ENCODE measurements at regions not wholly inside any gene's neighbourhood (a gene's known extent, or its start where the extent isn't known, plus 50 kb on each side); places are given as distances from the start of the nearest gene placed in this dataset.

DNA sequence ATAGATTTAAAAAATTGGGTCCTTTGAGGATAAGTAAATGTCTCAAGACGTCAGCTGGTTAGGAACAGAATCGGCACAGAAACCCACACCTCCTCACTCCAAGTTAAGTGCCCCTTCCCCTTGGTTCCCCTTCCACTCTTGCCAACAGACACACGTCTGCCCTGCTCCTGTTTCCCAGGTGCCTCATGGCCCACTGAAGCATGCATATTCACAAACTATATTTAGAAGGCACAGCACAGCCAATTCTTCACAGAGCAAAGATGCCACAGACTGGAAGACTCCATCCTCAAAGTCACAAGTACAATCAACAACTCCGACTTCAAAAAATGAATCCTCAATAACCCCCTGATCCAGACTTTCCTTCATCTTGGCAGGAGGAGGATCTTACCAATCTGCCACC, 295.4 kb upstream of the NR2F2 start:
- no peaks in the 10 kb centered on the region for H4K20me1 ChIP-seq (ENCODE audit: insufficient read depth)
- POLR2A ChIA-PET: no interaction called here
- H3K9me3 ChIP-seq: no peaks in the 10 kb centered on the region
- no peaks in the 10 kb centered on the region for H3K79me2 ChIP-seq (ENCODE audit: insufficient read depth)
- 12% methylated on average over 4 of the region's 4 CpGs for WGBS (ENCODE audit: low lambda C conversion rate)
- TF ChIP-seq NRF1 (IDR thresholded peaks at IDR 0.05; ENCODE audit: low read depth, low read length): no peak
- no peaks in the 10 kb centered on the region for H3K36me3 ChIP-seq (replicated peaks in 1 of 2; ENCODE audit: control insufficient read depth in 1 of 2, insufficient read depth in 2 of 2, low read length in 1 of 2)
- H3K9me2 ChIP-seq: no peaks in the 10 kb centered on the region
- no peak for DNase-seq
- H3K27me3 ChIP-seq (ENCODE audit: insufficient read depth): no peaks in the 10 kb centered on the region
- no peaks in the 10 kb centered on the region for H3K4me1 ChIP-seq (ENCODE audit: control insufficient read depth in 1 of 2, insufficient read depth in 2 of 2, low read depth in 1 of 2, low read length in 1 of 2)
- no peak overlapping the region for H3K9ac ChIP-seq
- H3K4me3 ChIP-seq (ENCODE audit: low read depth in 2 of 2, low read length in 1 of 2): no peak overlapping the region
- no peak overlapping the region for H2AFZ ChIP-seq (ENCODE audit: low read depth)
- CTCF ChIA-PET: no interaction called here
- H3F3A ChIP-seq (replicated peaks; ENCODE audit: insufficient read depth): no peaks in the 10 kb centered on the region
- H3K27ac ChIP-seq (ENCODE audit: low read depth in 2 of 2, low read length in 1 of 2): no peak overlapping the region
- H3K4me2 ChIP-seq: no peak overlapping the region

DNA sequence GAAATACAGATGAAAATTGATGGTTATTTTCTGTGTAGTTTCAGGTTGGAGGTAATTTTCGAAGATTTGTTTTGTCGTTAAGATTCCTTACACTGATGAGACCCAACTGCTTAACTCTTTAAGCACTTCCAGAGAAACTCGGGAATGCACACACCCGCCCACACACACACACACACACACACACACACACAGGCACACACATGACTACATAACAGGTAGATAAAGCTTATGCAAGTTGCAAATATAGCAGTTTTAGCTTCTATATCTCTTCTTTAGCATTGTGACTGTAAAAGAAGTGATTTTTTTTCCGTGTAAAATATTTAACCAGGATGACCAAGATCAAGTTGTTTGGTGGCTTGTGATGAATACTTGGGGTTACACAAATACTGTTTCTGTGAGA, 294.9 kb upstream of the NR2F2 start:
- H3K4me1 ChIP-seq (ENCODE audit: control insufficient read depth in 1 of 2, insufficient read depth in 2 of 2, low read depth in 1 of 2, low read length in 1 of 2): no peaks in the 10 kb centered on the region
- no peaks in the 10 kb centered on the region for H3K79me2 ChIP-seq (ENCODE audit: insufficient read depth)
- no peaks in the 10 kb centered on the region for H4K20me1 ChIP-seq (ENCODE audit: insufficient read depth)
- no peak for DNase-seq
- H3K9me3 ChIP-seq: no peaks in the 10 kb centered on the region
- TF ChIP-seq JUND (IDR thresholded peaks at IDR 0.05): no peak
- TF ChIP-seq, protein P1, sequence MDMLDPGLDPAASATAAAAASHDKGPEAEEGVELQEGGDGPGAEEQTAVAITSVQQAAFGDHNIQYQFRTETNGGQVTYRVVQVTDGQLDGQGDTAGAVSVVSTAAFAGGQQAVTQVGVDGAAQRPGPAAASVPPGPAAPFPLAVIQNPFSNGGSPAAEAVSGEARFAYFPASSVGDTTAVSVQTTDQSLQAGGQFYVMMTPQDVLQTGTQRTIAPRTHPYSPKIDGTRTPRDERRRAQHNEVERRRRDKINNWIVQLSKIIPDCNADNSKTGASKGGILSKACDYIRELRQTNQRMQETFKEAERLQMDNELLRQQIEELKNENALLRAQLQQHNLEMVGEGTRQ (IDR thresholded peaks at IDR 0.05; ENCODE audit: borderline replicate concordance, low read depth, low read length): no peak
- no peak overlapping the region for H3K27ac ChIP-seq (ENCODE audit: low read depth in 2 of 2, low read length in 1 of 2)
- ChIA-PET CTCF (no interaction called here), POLR2A (no interaction called here)
- H3F3A ChIP-seq (replicated peaks; ENCODE audit: insufficient read depth): no peaks in the 10 kb centered on the region
- H3K4me2 ChIP-seq: no peak overlapping the region
- no peak overlapping the region for H3K4me3 ChIP-seq (ENCODE audit: low read depth in 2 of 2, low read length in 1 of 2)
- WGBS (ENCODE audit: low lambda C conversion rate): 23% methylated on average over 5 of the region's 5 CpGs
- H2AFZ ChIP-seq (ENCODE audit: low read depth): no peak overlapping the region
- H3K9ac ChIP-seq: no peak overlapping the region
- H3K27me3 ChIP-seq (ENCODE audit: insufficient read depth): no peaks in the 10 kb centered on the region
- no peaks in the 10 kb centered on the region for H3K36me3 ChIP-seq (replicated peaks in 1 of 2; ENCODE audit: control insufficient read depth in 1 of 2, insufficient read depth in 2 of 2, low read length in 1 of 2)
- no peaks in the 10 kb centered on the region for H3K9me2 ChIP-seq

DNA sequence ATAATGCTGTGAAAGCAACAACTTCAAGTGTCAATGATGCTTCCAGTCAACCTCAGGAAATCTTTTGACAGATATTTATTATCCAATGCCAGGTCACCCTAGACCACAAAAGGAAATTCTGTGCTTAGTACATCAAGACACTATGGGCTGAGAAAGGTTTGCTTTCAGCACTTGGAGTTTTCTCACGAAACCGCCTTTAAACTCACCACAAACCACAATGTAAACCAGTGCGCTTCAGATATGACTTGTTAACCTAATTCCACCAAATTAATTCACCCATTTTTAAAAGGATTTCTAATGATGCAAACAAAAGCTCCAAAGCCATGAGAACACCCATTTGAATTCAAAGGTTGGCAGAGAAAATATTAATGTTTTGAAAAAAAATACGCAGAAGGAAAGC, 292.9 kb upstream of the NR2F2 start:
- ChIA-PET POLR2A (no interaction called here), CTCF (no interaction called here)
- H3K36me3 ChIP-seq (replicated peaks in 1 of 2; ENCODE audit: control insufficient read depth in 1 of 2, insufficient read depth in 2 of 2, low read length in 1 of 2): no peaks in the 10 kb centered on the region
- no peaks in the 10 kb centered on the region for H3K27me3 ChIP-seq (ENCODE audit: insufficient read depth)
- no peak for DNase-seq
- H3K4me2 ChIP-seq: no peak overlapping the region
- H3K4me3 ChIP-seq (ENCODE audit: low read depth in 2 of 2, low read length in 1 of 2): no peak overlapping the region
- H4K20me1 ChIP-seq (ENCODE audit: insufficient read depth): no peaks in the 10 kb centered on the region
- H2AFZ ChIP-seq (ENCODE audit: low read depth): no peak overlapping the region
- 60% methylated on average over 4 of the region's 4 CpGs for WGBS (ENCODE audit: low lambda C conversion rate)
- H3K9me2 ChIP-seq: no peaks in the 10 kb centered on the region
- H3K4me1 ChIP-seq (ENCODE audit: control insufficient read depth in 1 of 2, insufficient read depth in 2 of 2, low read depth in 1 of 2, low read length in 1 of 2): no peaks in the 10 kb centered on the region
- H3F3A ChIP-seq (replicated peaks; ENCODE audit: insufficient read depth): no peaks in the 10 kb centered on the region
- no peaks in the 10 kb centered on the region for H3K79me2 ChIP-seq (ENCODE audit: insufficient read depth)
- no peak overlapping the region for H3K27ac ChIP-seq (ENCODE audit: low read depth in 2 of 2, low read length in 1 of 2)
- H3K9ac ChIP-seq: no peak overlapping the region
- H3K9me3 ChIP-seq: no peaks in the 10 kb centered on the region
- no peak for TF ChIP-seq YY1 (IDR thresholded peaks at IDR 0.05; ENCODE audit: low read depth)
- TF ChIP-seq NFIC (IDR thresholded peaks at IDR 0.05; ENCODE audit: borderline replicate concordance): no peak
- no peak for TF ChIP-seq EP300 (IDR thresholded peaks at IDR 0.05; ENCODE audit: borderline replicate concordance in 1 of 2, low read depth in 1 of 2, low read length in 1 of 2)
- TF ChIP-seq, protein P2, sequence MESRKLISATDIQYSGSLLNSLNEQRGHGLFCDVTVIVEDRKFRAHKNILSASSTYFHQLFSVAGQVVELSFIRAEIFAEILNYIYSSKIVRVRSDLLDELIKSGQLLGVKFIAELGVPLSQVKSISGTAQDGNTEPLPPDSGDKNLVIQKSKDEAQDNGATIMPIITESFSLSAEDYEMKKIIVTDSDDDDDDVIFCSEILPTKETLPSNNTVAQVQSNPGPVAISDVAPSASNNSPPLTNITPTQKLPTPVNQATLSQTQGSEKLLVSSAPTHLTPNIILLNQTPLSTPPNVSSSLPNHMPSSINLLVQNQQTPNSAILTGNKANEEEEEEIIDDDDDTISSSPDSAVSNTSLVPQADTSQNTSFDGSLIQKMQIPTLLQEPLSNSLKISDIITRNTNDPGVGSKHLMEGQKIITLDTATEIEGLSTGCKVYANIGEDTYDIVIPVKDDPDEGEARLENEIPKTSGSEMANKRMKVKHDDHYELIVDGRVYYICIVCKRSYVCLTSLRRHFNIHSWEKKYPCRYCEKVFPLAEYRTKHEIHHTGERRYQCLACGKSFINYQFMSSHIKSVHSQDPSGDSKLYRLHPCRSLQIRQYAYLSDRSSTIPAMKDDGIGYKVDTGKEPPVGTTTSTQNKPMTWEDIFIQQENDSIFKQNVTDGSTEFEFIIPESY (IDR thresholded peaks at IDR 0.05; ENCODE audit: borderline replicate concordance, low read depth): no peak
- no peak for TF ChIP-seq JUND (IDR thresholded peaks at IDR 0.05)
- no peak for TF ChIP-seq NRF1 (IDR thresholded peaks at IDR 0.05; ENCODE audit: low read depth, low read length)
- no peak for TF ChIP-seq TAF1 (IDR thresholded peaks at IDR 0.05; ENCODE audit: borderline replicate concordance, low read depth, low read length)
- TF ChIP-seq, protein P3, sequence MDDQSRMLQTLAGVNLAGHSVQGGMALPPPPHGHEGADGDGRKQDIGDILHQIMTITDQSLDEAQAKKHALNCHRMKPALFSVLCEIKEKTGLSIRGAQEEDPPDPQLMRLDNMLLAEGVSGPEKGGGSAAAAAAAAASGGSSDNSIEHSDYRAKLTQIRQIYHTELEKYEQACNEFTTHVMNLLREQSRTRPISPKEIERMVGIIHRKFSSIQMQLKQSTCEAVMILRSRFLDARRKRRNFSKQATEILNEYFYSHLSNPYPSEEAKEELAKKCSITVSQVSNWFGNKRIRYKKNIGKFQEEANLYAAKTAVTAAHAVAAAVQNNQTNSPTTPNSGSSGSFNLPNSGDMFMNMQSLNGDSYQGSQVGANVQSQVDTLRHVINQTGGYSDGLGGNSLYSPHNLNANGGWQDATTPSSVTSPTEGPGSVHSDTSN (IDR thresholded peaks at IDR 0.05): no peak
- no peak for TF ChIP-seq GATA2 (CRISPR knock-in tag; IDR thresholded peaks at IDR 0.05)
- no peak for TF ChIP-seq RAD21 (IDR thresholded peaks at IDR 0.05; ENCODE audit: low read length)
- TF ChIP-seq, protein P4, sequence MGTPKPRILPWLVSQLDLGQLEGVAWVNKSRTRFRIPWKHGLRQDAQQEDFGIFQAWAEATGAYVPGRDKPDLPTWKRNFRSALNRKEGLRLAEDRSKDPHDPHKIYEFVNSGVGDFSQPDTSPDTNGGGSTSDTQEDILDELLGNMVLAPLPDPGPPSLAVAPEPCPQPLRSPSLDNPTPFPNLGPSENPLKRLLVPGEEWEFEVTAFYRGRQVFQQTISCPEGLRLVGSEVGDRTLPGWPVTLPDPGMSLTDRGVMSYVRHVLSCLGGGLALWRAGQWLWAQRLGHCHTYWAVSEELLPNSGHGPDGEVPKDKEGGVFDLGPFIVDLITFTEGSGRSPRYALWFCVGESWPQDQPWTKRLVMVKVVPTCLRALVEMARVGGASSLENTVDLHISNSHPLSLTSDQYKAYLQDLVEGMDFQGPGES (IDR thresholded peaks at IDR 0.05; ENCODE audit: low read depth, low read length): no peak
